ENCODE measurements at regions not wholly inside any gene's neighbourhood (a gene's known extent, or its start where the extent isn't known, plus 50 kb on each side); places are given as distances from the start of the nearest gene placed in this dataset.

DNA sequence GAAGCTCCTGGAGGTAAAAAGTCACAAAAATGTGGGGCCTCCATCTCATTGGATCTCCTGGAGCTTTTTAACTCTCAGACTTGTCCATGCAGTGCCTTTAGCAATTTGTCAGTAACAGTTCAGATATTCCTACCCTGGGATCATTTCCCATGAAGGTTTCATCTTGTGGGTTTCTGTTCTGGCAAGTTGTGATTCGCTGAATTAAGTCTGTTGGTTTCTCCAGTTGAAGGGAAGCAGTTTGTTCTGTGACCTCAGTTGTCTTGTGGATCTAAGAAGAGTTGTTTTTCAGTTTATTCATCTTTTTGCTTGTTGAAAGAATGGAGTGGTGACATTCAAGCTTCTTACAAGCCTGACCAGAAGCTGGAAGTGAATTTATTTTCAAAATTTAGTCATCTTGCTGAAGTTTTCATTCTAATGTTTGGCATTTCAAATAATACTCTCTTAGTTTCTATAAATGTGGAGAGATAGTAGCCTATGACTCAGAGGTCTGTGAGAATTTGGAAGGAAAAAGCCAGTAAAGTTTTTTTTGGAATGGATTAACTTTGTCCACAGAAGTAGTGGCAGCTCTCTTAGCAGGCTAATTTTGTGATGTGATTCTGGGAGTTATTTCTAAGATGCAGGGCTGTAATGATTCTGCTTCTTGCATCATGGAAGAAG is 120.1 kb upstream of the CSNK1A1L start:
- peak in 2 of 3 donors; percentile 31 to 66 for DNase-seq

DNA sequence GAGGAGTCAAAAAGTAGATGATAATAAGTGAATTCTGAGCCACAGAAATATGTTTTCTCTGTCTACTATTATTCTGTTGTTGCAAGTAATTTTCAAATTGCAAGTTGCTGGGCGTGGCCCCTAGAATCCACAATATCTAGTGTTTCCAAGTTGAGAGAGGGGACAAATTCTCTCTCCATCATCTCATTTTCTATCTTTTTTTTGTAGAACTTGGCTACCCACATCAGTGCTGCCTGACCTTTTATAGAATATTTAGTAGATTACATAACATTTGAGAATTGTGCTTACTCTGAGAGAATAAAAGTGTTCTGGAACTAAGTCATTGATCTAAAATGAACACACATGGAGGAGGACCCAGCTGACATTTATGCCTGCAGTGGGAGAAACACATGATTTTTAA is 110.9 kb upstream of the CSNK1A1L start:
- DNase-seq, result peak; percentile 76 to 92 (median 86)

DNA sequence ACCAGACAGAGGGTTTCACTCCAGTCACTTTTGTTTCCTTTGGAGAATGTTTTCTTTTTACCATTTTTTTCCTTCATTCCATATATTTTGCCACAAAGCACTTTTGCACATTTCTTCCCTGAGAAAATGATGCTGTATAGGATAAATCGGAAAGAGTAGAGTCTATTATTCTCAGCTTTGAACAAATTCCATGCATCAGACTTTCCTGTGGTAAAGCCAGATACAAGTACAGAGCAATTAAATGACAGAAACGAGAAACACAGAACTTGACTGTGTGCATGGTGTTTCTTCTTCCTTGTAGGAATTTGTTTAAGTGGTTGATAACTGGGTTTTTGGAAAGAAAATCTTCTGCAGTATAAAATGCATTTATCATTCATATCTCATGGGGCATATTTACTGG is 107.4 kb upstream of the CSNK1A1L start:
- peak; percentile 66 to 92 (median 88) for DNase-seq

DNA sequence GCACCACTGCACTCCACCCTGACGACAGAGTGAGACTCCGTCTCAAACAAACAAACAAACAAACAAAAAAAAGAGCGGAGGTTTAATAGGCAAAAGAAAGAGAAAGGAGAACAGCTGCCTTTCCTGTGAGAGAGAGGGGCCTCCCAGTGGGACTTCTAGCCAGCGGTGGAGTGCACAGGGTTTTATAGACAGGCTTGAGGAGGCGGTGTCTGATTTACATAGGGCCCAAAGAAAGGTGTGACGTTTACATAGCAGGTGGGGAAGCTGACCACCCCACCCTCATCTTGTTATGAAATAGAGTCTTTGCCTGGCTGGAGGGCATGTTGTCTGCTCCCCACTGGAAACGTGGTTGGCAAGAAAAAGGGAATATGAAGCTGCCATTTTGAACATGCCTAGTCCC is 106.0 kb upstream of the CSNK1A1L start:
- DNase-seq, result peak in 1 of 3 donors; percentile 62

DNA sequence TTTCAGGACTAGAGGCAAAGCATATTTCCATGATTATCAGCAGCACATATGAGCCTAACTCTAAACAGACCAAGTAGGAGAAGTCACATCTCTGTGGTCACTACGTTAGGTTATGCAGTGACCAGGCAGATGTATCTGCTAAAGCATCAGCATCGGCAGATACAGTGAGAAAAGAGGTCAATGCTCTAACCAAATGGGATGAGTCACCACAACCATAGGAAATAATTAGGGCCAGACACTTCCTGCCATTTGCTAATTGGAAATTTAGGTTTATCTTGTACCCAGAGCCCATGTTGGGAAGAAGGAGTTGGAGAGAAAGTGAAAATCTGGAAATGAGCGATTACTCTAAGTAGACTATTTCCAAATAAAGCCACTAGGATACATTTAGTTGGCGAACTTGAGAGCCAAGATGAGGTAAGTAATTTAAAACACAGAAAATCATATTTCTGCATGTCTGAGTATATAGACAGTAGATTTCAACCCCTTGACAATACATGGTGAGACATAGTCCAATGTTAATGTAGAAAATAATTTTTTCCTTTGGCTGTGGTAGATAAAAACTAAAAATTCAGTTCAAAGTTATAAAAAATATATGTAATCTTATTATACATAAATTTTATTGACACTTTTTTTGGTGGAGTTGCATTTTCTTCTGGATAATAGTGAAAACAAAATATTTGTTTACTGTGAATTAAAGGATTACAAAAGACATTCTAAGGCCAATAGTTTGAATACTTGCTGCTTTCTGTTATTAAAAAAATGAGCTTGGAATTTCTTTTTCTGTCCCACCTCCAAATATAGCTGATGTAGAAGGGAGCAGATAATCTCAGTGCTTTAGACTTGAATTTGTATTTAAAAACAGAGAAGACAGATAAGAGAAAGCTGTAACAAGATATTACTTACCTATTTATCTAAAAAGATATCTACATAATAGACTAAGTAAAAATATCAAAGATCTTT is 104.4 kb upstream of the CSNK1A1L start:
- peak in 2 of 3 donors; percentile 75 to 89 for DNase-seq

DNA sequence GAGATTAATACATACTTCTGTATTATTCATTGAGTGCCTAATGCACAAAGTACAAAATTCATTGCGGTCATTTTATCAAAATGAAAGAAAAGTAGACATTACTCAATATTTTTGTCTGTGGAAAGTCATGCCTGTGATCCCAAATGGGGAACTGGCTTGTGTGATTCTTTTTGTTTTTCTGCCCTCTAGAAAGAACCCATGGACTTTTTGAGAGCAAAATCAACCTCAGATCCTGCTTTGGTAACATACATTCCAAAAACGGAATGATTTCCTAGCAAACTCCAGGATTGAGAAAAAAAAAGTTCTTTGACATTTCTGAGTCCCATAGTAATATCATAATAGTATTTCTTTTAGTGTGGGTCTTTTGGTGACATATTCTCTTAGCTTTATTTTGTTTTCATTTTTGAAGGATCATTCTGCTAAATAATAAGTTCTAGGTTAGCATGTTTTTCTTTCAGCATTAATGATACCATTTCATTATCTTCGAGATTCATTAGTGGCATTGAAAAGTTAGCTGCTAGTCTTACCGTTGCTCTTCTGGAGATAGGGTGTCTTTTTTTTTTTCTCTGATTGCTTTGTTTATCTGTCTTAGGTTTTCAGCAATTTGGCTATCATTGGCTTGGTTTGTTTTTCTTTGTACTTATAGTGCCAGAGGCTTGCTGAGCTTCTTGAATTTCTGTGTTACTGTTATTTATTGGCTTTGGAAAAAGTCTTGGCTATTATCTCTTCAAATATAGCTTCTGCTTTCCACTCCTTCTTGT is 102.4 kb upstream of the CSNK1A1L start:
- DNase-seq, result no peak

DNA sequence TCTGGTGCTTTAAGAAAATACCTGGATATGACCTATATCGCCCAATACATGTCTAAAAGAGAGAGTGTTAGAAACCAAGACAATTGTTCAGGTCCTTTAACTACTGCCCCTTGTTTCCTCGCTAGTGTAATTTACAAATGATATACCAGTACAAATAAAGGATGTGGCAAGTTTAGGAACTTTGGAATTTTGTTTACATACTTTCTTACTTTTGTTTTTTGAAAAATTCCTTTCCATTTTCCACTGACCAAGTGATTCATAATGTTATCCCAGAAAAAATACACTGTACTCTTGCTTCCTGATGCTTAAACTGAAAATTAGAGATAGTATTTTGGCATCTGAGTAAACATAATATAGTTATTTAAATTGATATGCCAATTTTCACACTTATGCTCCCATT is 96.8 kb upstream of the CSNK1A1L start:
- no peak for DNase-seq

DNA sequence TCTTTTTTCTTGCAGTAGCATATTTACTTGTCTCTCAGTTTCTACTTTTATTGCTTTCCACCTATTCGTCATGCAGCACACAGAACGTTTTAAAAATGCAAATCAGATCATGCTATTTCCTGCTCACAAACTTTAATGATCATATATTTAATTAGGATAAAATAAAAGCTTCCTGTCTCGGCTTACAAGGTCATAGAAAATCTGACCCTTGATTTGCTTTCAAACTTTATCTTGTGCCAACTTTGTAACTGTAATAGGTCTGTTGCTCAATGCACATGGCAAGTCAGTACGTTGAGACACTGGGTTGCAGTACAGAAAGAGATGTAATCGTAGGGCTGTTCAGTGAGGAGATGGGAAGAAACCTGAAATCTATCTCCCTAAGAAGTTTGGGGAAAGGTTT is 95.6 kb upstream of the CSNK1A1L start:
- DNase-seq, result no peak

DNA sequence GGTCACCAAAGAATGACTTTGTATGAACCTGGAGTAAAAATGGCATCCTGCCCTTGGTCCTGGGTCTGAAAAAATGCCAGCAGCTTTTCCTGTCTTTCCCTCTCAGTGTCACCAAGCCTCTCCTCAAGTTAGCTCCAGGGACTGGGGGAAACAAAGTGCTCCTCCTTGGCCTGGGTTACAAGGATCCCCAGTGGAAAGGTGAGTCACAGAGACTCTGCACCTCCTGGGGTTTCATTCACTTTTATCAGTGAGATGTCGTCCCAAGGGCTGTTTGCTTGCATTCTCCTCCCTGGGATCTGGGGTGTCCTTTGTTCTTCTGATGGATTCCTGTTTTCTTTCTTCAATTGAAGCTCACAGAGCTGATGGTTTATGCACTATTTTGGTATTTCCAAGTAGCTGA is 93.2 kb upstream of the CSNK1A1L start:
- no peak for DNase-seq

DNA sequence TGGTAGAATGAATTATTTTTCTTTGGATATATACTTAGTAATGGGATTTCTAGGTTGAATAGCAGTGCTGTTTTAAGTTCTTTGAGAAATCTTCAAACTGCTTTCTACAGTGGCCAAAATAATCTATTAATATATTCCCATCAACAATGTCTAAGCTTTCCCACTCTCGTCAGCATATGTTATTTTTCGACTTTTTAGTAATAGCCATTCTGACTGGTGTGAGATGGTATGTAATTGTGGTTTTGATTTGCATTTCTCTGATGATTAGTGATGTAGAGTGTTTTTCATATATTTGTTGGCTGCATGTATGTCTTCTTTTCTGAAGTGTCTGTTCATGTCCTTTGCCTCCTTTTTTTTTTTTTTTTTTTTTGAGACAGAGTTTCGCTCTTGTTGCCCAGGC is 90.2 kb upstream of the CSNK1A1L start:
- DNase-seq, result no peak

DNA sequence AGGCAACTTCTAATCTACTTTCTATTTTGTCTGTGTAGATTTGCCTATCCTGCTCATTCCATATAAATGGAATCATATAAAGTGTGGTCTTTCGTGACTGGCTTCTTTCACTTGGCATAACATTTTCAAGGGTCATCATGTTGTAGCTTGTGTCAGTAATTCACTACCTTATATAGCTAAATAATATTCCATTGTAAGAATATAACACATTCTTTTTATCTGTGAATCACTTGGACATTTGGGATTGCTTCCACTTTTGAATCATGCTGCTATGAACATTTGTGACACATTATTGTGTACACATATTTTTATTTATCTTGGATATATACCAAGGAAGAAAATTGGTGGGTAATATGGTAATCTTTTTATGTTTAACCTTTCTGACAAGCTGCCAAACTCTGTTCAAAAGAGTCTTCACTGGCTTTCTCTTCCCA is 89.0 kb upstream of the CSNK1A1L start:
- DNase-seq, result peak in 1 of 3 donors; percentile 90

DNA sequence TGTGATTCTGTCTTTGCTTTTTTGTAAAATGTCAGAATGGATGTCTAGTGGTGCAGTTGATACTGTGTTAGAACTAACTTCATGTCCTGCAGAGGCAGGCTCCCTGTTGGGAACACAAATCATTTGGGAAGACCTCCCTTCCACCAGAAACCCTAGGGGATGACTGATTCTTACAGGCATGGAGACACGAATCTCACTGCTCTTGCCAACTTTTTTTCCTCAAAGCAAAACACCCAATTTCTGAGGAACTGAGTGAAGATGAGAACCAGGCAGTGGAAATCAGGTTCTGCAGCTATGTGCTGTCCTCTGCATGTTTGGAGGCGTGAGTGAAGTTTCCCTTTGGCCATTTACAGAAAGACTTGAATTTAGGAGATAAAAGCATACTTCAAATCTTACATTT is 87.5 kb upstream of the CSNK1A1L start:
- DNase-seq, result peak in 1 of 3 donors; percentile 70

DNA sequence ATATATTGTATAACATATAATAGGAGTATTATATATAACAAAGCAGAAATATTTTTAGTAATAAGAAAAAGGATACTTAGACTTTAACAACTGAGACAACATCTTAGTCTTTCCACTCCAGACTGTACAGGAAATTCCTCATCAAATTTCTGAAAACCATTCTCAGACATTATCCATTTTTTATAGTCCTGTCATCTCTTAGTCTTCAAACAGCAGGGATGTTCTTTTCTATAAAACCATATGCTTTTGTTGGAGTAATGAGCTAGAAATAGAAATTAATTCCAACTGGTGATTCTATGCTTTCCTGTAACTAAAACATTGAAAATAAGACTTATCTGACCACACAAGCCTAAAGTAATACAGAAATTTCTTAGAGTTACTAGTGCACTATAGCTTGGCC is 82.2 kb upstream of the CSNK1A1L start:
- peak in 1 of 3 donors; percentile 60 for DNase-seq

DNA sequence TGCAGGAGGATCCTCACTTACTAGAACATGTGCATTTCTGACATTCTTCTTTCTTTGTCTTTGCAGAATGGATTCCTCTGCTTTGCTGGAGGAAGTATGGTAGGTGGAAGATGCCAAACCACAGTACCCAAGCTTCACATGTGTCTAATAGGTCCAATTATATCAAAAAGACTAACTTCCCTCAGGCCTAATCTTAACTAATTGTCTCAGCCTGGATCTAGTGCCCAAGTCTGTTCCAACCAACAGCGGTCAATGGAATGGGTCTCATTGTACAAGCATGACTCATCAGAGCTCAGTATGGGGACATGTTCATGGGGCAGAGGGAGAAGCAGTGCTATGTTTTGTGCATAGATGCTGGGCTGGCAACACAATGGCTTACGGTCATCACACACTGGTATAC is 81.6 kb upstream of the CSNK1A1L start:
- no peak for DNase-seq

DNA sequence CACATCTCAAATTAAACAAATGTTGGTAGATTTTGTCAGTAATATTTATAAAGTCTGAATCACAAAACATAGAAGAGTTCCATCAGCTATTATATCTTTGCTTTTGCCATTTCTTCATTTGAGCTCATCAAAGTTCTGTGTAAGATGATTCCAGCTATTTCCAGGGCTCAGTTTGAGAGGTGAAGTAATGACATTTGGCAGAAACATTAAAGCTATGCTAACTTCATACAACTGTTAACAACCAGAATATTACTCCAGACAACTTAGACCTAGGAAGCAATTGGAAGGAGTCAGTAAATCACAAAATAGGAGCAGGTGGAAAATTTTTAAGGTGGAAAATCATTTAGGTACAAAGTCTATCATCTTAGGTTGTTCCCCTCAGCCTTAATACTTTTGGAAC is 76.2 kb upstream of the CSNK1A1L start:
- peak in 1 of 3 donors; percentile 29 for DNase-seq

DNA sequence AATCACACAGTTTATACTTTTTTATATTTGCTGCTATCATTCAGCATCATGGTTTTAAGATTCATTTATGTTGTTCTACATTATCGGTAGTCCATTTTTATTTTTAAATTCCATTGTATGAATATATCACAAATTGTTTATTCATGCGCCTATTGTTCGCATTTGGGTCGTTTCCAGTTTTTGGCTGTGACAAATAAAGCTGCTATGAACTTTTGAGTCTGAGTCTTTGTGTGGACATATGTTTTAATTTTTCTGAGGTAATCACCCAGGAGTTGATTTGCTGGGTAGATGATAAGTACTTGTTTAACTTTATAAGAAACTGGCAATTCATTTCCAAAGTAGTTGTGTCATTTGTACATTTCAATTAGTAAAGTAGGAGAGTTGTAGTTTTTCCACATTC is 74.2 kb upstream of the CSNK1A1L start:
- no peak for DNase-seq

DNA sequence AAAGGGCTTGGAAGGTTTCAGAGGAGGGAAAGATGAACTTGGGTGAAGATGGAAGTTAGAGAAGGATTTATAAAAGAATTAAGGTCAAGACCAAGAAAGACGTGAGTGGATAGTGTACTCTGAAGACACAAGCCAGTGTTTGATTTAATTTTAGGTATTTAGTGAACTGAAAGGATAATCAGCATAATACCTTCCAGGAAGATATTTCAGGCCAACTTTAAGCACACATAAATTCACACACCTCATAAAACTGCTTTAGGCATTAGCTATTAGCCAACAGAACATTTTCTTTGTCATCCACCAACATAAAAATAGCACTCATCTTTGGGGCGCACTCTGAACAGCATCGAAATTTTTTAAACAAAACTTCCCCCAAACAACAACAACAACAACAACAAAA is 71.7 kb upstream of the CSNK1A1L start:
- DNase-seq, result no peak

DNA sequence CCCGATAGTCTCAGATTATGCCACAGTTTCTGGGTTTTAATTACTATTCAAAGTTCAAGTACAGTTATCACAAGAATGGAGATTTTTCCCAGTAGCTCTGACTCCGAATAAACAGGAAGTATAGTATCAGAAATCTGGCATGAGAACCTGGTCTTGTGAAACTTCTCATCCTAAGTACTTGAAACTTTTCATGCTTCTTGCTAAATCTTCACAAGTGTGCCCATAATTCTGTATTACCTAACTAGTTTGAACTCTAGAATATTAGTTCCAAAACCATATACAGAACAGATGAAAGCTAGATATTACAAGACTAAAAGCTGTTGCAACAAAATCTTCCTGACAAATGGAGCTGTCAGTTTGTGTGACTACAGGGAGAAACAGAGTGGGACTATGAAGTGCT is 70.5 kb upstream of the CSNK1A1L start:
- DNase-seq, result peak; percentile 30 to 78 (median 73)

DNA sequence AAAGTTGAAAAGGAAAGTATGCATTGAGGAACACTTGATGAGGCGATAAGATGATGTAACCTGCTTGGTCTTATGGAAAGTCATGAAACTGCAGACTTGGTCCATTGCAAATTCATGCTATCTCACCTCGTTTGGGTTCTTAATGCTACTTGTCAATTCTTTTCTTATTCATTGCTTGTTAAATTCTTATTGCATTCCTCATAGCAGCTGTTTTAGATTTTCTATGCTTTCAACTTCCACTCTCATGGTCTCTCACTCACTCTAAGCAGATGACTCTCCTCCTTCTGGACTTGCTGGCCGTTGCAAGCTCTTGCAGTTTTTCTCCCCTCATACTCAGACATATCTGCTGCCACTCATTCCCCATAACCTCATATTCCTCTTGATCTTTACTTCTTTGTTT is 67.8 kb upstream of the CSNK1A1L start:
- DNase-seq, result peak; percentile 47 to 93 (median 74)

DNA sequence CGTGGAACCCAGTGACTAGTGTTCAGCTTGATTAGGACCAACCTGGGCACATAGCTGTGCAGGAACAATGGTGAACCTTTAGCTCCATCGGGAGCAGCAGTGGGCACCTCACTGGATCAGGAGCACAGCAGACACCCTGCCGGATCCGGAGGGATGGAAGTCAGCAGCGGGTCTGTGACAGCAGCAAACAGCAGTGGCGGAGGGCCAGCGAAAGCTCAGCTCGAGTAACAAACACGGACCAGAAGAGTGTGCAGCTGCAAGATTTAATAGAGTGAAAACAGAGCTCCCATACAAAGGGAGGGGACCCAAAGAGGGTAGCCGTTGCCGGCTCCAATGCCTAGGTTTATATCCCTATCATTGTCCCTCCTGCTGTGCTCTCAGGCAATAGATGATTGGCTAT is 66.8 kb upstream of the CSNK1A1L start:
- DNase-seq, result peak; percentile 47 to 89 (median 56)

DNA sequence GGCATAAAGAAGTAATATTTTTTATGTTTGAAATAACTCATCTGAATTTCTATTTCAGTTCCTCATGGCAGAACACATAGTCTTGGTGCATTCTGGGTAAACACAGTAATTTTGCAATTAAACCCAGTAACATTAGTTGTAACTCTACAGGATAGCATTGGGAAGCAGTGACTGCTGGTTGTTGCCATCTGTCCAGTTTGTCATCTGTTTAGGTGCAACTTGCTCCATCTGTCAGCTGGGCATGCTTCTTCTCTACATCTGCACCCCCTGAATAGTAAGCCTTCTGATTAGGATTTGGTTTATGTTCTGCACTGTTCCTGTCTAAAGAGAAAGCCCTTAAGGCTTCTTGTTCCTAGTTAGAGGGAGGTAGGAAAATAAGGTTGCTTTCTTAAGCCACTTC is 63.5 kb upstream of the CSNK1A1L start:
- no peak for DNase-seq

DNA sequence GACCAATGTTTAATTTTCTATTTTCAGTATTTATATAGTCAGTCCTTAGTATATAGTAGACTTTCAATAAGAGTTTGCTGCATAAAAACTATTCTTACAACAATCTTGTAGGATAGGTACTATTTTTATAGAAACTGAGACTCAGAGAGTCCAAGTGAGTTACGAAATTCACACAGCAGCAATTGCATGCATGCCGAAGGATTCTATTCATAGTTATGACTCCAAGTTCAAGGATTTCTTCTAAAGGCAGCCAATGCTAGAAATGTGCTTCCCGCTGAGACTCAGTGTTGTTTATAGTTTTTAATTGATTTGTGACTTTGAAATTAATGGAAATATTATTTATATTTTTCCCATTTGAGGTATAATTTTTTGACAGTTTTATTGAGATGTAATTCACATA is 62.7 kb upstream of the CSNK1A1L start:
- no peak for DNase-seq
